HG02870 (cell line): ENCODE measurements at regions not wholly inside any gene's neighbourhood (a gene's known extent, or its start where the extent isn't known, plus 50 kb on each side); places are given as distances from the start of the nearest gene placed in this dataset.

Experiments
- ATAC-seq: cut with Tn5 transposase; IDR thresholded peaks from one replicate; pipeline ENCODE4 v1.9.1; 2021; ENCODE audit warnings: mild to moderate bottlenecking, moderate library complexity; ENCODE audit not compliant: unreplicated experiment

- no peak for ATAC-seq
These were observed 178.0 kb upstream of the DAPK1 start for GRCh38 chr9:87319656-87320055.

GRCh38 chr9:87320146-87320884 lies 177.4 kb upstream of the DAPK1 start:
- ATAC-seq, result no peak

- ATAC-seq, result no peak
These were observed 174.6 kb upstream of the DAPK1 start for GRCh38 chr9:87322840-87323635.

- ATAC-seq, result no peak
These were observed 173.7 kb upstream of the DAPK1 start for GRCh38 chr9:87323928-87324327.

- ATAC-seq, result no peak
These were observed 173.0 kb upstream of the DAPK1 start for GRCh38 chr9:87324613-87325194.

- ATAC-seq, result no peak
These were observed 170.0 kb upstream of the DAPK1 start for GRCh38 chr9:87327575-87328125.

GRCh38 chr9:87333802-87334201 lies 163.9 kb upstream of the DAPK1 start:
- no peak for ATAC-seq

GRCh38 chr9:87334366-87334765 lies 163.3 kb upstream of the DAPK1 start:
- ATAC-seq, result no peak

- ATAC-seq, result no peak
These were observed 161.3 kb upstream of the DAPK1 start for GRCh38 chr9:87336407-87336806.

GRCh38 chr9:87336914-87337333 lies 160.7 kb upstream of the DAPK1 start:
- ATAC-seq, result no peak

- no peak for ATAC-seq
These were observed 160.2 kb upstream of the DAPK1 start for GRCh38 chr9:87337335-87338087.

GRCh38 chr9:87338088-87338989 lies 159.3 kb upstream of the DAPK1 start:
- no peak for ATAC-seq

- ATAC-seq, result no peak
These were observed 157.3 kb upstream of the DAPK1 start for GRCh38 chr9:87340391-87340790.

GRCh38 chr9:87342743-87343142 lies 154.9 kb upstream of the DAPK1 start:
- ATAC-seq, result no peak

GRCh38 chr9:87343816-87344430 lies 153.7 kb upstream of the DAPK1 start:
- ATAC-seq, result no peak

- no peak for ATAC-seq
These were observed 151.5 kb upstream of the DAPK1 start for GRCh38 chr9:87346061-87346665.

GRCh38 chr9:87350915-87351314 lies 146.8 kb upstream of the DAPK1 start:
- no peak for ATAC-seq

- no peak for ATAC-seq
These were observed 144.4 kb upstream of the DAPK1 start for GRCh38 chr9:87353301-87353700.

- no peak for ATAC-seq
These were observed 143.5 kb upstream of the DAPK1 start for GRCh38 chr9:87354147-87354546.
